ENCODE measurements at regions not wholly inside any gene's neighbourhood (a gene's known extent, or its start where the extent isn't known, plus 50 kb on each side); places are given as distances from the start of the nearest gene placed in this dataset.
A peak's percentile ranks its signal among the peaks of the same experiment; 100 is the strongest.

- peaks cover 0 to 52% (median 35%) of the 10 kb centered on the region in 10 experiments; a peak in 17 of 20 replicates for H3K4me1 ChIP-seq
- H3K9me3 ChIP-seq (replicated peaks in 1 of 11), result no peaks in the 10 kb centered on the region
- peak overlapping the region in 7 of 11 experiments; percentile 34 to 84 (median 69); a peak in 14 of 22 replicates for H3K4me2 ChIP-seq
- peak overlapping the region in 4 of 11 experiments; percentile 20 to 50 (median 42); a peak in 7 of 22 replicates for H3K9ac ChIP-seq
- no peaks in the 10 kb centered on the region for H3K36me3 ChIP-seq
- H3K27me3 ChIP-seq, result no peaks in the 10 kb centered on the region
- H3K4me3 ChIP-seq, result peak overlapping the region in 1 of 10 experiments; percentile 15; a peak in 1 of 20 replicates
- H4K20me1 ChIP-seq, result no peaks in the 10 kb centered on the region
- TF ChIP-seq Cebpa-rat (IDR thresholded peaks at IDR 0.05), result 0 out of 22 replicates have a peak, but pooled peaks of 1 of the 11 experiments have one; percentile 18
- peak overlapping the region in 9 of 11 experiments; percentile 20 to 90 (median 66); a peak in 15 of 22 replicates for H3K27ac ChIP-seq
Measured at GRCh38 chr1:82227306-82228095, 426.8 kb downstream of the ADGRL2 start.

DNA sequence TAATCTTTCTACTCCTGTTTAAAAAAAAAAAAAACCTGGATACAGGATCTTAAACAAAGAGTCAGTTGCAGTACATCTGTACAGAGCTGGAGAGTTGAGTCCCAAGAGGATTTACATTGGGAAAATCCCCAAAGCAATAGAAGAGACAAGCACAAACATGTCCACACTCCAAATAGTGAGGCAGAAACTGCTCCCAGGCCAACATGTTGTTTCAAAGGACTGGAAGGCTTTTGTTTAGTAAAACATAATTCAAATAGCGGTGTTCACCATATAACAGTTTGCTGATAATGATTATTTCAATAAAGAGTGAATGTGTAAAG, 425.4 kb downstream of the ADGRL2 start:
- no peaks in the 10 kb centered on the region for H3K36me3 ChIP-seq
- H3K9me3 ChIP-seq (replicated peaks in 1 of 11), result no peaks in the 10 kb centered on the region
- H4K20me1 ChIP-seq, result no peaks in the 10 kb centered on the region
- H3K4me2 ChIP-seq, result peak overlapping the region; percentile 2 to 84 (median 53); a peak in 19 of 22 replicates
- peaks cover 0 to 52% (median 35%) of the 10 kb centered on the region in 10 experiments; a peak in 17 of 20 replicates for H3K4me1 ChIP-seq
- peak overlapping the region in 4 of 11 experiments; percentile 17 to 65 (median 56); a peak in 7 of 22 replicates for H3K9ac ChIP-seq
- no peak overlapping the region for H3K4me3 ChIP-seq
- no peaks in the 10 kb centered on the region for H3K27me3 ChIP-seq
- H3K27ac ChIP-seq, result peak overlapping the region in 9 of 11 experiments; percentile 21 to 90 (median 72); a peak in 18 of 22 replicates
- TF ChIP-seq Cebpa-rat (IDR thresholded peaks at IDR 0.05), result no peak

DNA sequence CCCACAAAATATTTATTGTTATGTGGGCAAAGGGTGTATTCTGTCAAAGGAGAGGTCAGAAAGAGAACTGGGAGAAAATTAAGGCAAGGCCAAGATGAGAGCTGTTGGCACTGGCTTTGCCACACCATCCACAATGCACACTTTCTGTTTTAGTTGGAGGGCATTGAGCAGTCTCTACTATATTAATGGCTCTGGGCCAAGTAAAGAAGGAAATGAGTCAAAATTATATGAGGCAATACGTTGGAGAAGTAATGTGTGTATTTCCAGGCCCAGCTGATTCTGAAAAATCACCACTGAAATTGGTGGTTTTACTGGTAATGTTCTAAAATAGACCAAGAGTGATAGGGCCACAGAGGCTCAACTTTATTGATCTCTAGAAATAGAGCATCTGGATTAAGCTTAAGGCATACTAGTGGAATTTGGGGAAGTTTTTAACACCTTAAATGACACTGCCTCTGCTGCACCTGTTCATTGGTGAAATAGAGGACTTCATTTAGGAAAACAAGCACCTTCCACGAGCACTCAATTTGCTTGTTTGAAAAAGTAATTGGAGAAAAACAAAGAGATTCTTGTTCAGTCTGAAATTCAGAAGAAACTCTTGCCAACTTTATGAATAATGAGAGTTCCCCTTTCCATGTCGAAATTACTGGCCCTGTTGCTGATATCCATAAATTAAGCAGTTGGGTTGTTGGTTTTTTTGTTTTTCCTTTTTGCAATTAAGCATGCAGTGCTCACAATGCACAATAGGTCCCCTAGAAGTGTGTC, 424.9 kb downstream of the ADGRL2 start:
- Histone ChIP-seq H3K4me1 (peaks cover 0 to 52% (median 35%) of the 10 kb centered on the region in 10 experiments; a peak in 17 of 20 replicates), H3K27me3 (no peaks in the 10 kb centered on the region), H3K9ac (peak overlapping the region in 5 of 11 experiments; percentile 23 to 65 (median 58); a peak in 8 of 22 replicates), H3K36me3 (no peaks in the 10 kb centered on the region), H4K20me1 (no peaks in the 10 kb centered on the region), H3K9me3 (replicated peaks in 1 of 11) (no peaks in the 10 kb centered on the region), H3K4me2 (peak overlapping the region; percentile 2 to 84 (median 53); a peak in 19 of 22 replicates), H3K4me3 (no peak overlapping the region; a peak in 1 of 20 replicates), H3K27ac (peak overlapping the region in 10 of 11 experiments; percentile 21 to 90 (median 69); a peak in 18 of 22 replicates)
- peak in 8 of 11 experiments; percentile 24 to 83 (median 42); a peak in 8 of 22 replicates for TF ChIP-seq Cebpa-rat (IDR thresholded peaks at IDR 0.05)

DNA sequence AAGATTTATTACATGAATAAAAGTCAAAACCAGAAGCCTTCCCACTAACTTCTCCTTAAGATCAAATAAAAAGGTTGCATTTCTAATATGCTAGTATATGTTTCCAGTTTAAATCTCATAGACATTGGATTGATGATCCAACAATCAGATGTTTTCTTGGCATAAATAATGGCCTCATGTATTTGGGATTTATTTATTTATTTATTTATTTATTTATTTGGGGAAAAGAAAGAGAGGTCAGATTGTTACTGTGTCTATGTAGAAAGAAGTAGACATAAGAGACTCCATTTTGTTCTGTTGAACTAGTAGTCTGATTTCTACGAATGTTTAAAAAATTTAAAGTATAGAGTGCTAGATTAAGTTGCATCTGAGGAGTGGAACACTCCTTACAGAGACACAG, 422.4 kb downstream of the ADGRL2 start:
- H3K4me2 ChIP-seq, result no peak overlapping the region
- peaks cover 0 to 43% (median 35%) of the 10 kb centered on the region in 10 experiments; a peak in 17 of 20 replicates for H3K4me1 ChIP-seq
- no peaks in the 10 kb centered on the region for H3K9me3 ChIP-seq (replicated peaks in 1 of 11)

GRCh38 chr1:82221721-82222120, 421.0 kb downstream of the ADGRL2 start:
- H3K4me3 ChIP-seq, result no peak overlapping the region

More for the DNA sequence above, 422.4 kb downstream of the ADGRL2 start:
- no peak overlapping the region for H3K9ac ChIP-seq
- H3K27ac ChIP-seq, result no peak overlapping the region
- no peaks in the 10 kb centered on the region for H4K20me1 ChIP-seq
- H3K36me3 ChIP-seq, result no peaks in the 10 kb centered on the region
- no peak for TF ChIP-seq Cebpa-rat (IDR thresholded peaks at IDR 0.05)
- H3K27me3 ChIP-seq, result no peaks in the 10 kb centered on the region
- no peak overlapping the region for H3K4me3 ChIP-seq

DNA sequence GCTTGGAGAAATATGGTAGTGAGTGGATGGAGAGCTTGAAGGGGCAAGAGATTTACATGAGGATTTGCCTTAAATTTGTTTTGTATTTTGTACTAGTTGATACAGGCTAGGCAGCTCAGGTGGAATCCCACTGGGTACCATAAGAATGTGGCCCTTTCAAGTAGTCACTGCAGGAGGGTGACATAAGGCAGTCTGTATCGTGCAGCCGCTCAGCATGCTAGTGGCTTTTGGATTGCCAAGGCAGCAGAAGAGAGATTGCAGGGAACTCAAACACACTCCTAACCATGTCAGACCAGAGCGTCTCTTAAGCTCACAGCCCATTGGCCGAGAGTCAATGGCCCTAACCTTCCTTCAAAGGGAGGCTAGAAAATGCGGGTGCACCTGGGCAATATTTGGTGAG, 420.0 kb downstream of the ADGRL2 start:
- Histone ChIP-seq H3K4me2 (no peak overlapping the region), H3K9me3 (replicated peaks in 1 of 11) (no peaks in the 10 kb centered on the region), H4K20me1 (no peaks in the 10 kb centered on the region), H3K27ac (no peak overlapping the region), H3K27me3 (no peaks in the 10 kb centered on the region), H3K4me3 (no peak overlapping the region), H3K9ac (no peak overlapping the region), H3K4me1 (peaks cover 0 to 20% (median 14%) of the 10 kb centered on the region in 10 experiments; a peak in 17 of 20 replicates), H3K36me3 (no peaks in the 10 kb centered on the region)
- TF ChIP-seq Cebpa-rat (IDR thresholded peaks at IDR 0.05), result no peak

More at GRCh38 chr1:82221721-82222120, 421.0 kb downstream of the ADGRL2 start:
- H3K27ac ChIP-seq, result no peak overlapping the region
- H3K9ac ChIP-seq, result no peak overlapping the region
- no peaks in the 10 kb centered on the region for H3K36me3 ChIP-seq
- no peaks in the 10 kb centered on the region for H4K20me1 ChIP-seq
- no peak for TF ChIP-seq Cebpa-rat (IDR thresholded peaks at IDR 0.05)
- H3K9me3 ChIP-seq (replicated peaks in 1 of 11), result no peaks in the 10 kb centered on the region
- no peak overlapping the region for H3K4me2 ChIP-seq
- no peaks in the 10 kb centered on the region for H3K27me3 ChIP-seq
- H3K4me1 ChIP-seq, result peaks cover 0 to 30% (median 23%) of the 10 kb centered on the region in 10 experiments; a peak in 17 of 20 replicates

DNA sequence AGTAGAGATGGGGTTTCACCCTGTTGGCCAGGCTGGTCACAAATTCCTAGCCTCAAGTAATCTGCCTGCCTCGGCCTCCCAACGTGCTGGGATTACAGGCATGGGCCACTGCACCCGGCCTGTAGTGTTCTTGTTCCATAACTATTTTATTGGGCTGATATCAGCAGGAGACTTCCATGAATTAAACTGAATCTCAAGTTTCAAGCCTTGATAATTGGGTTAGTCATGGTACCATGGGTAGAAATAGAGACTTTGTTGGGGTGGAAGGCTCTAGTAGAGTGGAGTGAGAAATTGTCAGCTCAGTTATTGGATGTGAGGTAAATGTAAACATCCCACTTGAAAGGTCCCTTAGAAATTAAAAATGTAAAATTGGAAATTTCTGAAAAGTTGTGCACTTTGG, 419.1 kb downstream of the ADGRL2 start:
- no peak overlapping the region for H3K9ac ChIP-seq
- H3K27me3 ChIP-seq, result no peaks in the 10 kb centered on the region
- no peak for TF ChIP-seq Cebpa-rat (IDR thresholded peaks at IDR 0.05)
- H3K9me3 ChIP-seq (replicated peaks in 1 of 11), result no peaks in the 10 kb centered on the region
- no peak overlapping the region for H3K4me2 ChIP-seq
- H3K4me1 ChIP-seq, result peaks cover 0 to 15% (median 4%) of the 10 kb centered on the region in 10 experiments; a peak in 13 of 20 replicates
- H3K36me3 ChIP-seq, result no peaks in the 10 kb centered on the region
- no peak overlapping the region for H3K4me3 ChIP-seq
- no peaks in the 10 kb centered on the region for H4K20me1 ChIP-seq
- no peak overlapping the region for H3K27ac ChIP-seq

DNA sequence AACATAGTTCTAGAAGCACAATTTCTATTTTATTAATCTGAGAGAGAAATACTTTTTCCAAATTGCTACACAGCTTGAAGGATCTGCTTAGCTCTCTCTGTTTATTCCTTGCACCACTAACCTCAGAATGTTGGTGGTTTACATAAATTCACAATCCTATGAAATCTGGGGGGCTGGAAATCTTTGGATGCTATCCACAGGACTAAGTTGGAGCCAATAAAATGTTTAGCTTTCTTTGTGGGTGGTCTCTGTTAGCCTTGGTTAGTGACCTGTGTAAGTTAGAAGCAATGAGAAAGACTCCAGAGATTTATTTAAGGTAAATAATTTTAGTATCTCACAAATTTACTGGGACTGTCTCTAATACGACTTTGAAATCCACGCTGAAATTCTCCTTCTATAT, 418.1 kb downstream of the ADGRL2 start:
- Histone ChIP-seq H3K9me3 (replicated peaks in 1 of 11) (no peaks in the 10 kb centered on the region), H3K4me2 (no peak overlapping the region), H3K4me1 (peaks cover 0 to 5% (median 0%) of the 10 kb centered on the region in 10 experiments; a peak in 2 of 20 replicates), H3K36me3 (no peaks in the 10 kb centered on the region), H3K27me3 (no peaks in the 10 kb centered on the region), H4K20me1 (no peaks in the 10 kb centered on the region), H3K9ac (no peak overlapping the region), H3K4me3 (no peak overlapping the region), H3K27ac (no peak overlapping the region)
- TF ChIP-seq Cebpa-rat (IDR thresholded peaks at IDR 0.05), result no peak

- H3K9me3 ChIP-seq (replicated peaks in 1 of 11), result no peaks in the 10 kb centered on the region
- TF ChIP-seq Cebpa-rat (IDR thresholded peaks at IDR 0.05), result no peak
- H3K4me3 ChIP-seq, result no peak overlapping the region
Measured at GRCh38 chr1:82215853-82216175, 415.1 kb downstream of the ADGRL2 start.

More at GRCh38 chr1:82215853-82216175, 415.1 kb downstream of the ADGRL2 start:
- H3K9ac ChIP-seq, result no peak overlapping the region
- H4K20me1 ChIP-seq, result no peaks in the 10 kb centered on the region
- no peak overlapping the region for H3K27ac ChIP-seq
- no peaks in the 10 kb centered on the region for H3K36me3 ChIP-seq
- peaks cover 0 to 5% (median 0%) of the 10 kb centered on the region in 10 experiments; a peak in 1 of 20 replicates for H3K4me1 ChIP-seq
- no peaks in the 10 kb centered on the region for H3K27me3 ChIP-seq
- H3K4me2 ChIP-seq, result no peak overlapping the region
